ENCODE measurements at regions not wholly inside any gene's neighbourhood (a gene's known extent, or its start where the extent isn't known, plus 50 kb on each side); places are given as distances from the start of the nearest gene placed in this dataset.

- TF ChIP-seq ZBED1 (IDR thresholded peaks at IDR 0.05; ENCODE audit: borderline replicate concordance): no peak
- no peak for TF ChIP-seq FOXK2 (IDR thresholded peaks at IDR 0.05)
- no peak for TF ChIP-seq LARP7 (IDR thresholded peaks at IDR 0.05)
- no peak for TF ChIP-seq RB1 (IDR thresholded peaks at IDR 0.05; ENCODE audit: borderline replicate concordance)
- no peak for TF ChIP-seq HDAC6 (IDR thresholded peaks at IDR 0.05; ENCODE audit: unreplicated experiment)
Measured at GRCh38 chr11:129691142-129691541, 124.5 kb upstream of the TMEM45B start (continued).

- POLR2A ChIA-PET: no interaction called here
- CTCF ChIA-PET: interaction anchor here (0.6 to 2.1 kb wide), 4 partner anchors 319 to 919 kb away, joined by 3 to 8 read pairs (median 4); partner anchors contain the start of gene BARX2
- Histone ChIP-seq H2AFZ (ENCODE audit: control insufficient read depth, low read depth, low read length) (no peak overlapping the region), H3K4me2 (ENCODE audit: control insufficient read depth, insufficient read depth) (no peak overlapping the region), H3K27me3 (replicated peaks in 1 of 2; ENCODE audit: control insufficient read depth in 2 of 2, insufficient read depth in 2 of 2, low read length in 1 of 2) (no peaks in the 10 kb centered on the region), H3K4me1 (ENCODE audit: control insufficient read depth, insufficient read depth, low read length) (0 out of 2 replicates have a peak, but pooled peaks cover 2% of the 10 kb centered on the region), H3K27ac (ENCODE audit: control insufficient read depth, insufficient read depth) (no peak overlapping the region), H3K9ac (ENCODE audit: control insufficient read depth, insufficient read depth, low read length) (no peak overlapping the region), H3K4me3 (no peak overlapping the region), H4K20me1 (ENCODE audit: control insufficient read depth, insufficient read depth) (no peaks in the 10 kb centered on the region), H3K9me3 (replicated peaks; ENCODE audit: control insufficient read depth, insufficient read depth, low read length) (no peaks in the 10 kb centered on the region), H3K79me2 (ENCODE audit: control insufficient read depth, insufficient read depth, low read length) (no peaks in the 10 kb centered on the region), H3K36me3 (ENCODE audit: control insufficient read depth in 2 of 2, insufficient read depth in 2 of 2, low read length in 1 of 2) (no peaks in the 10 kb centered on the region)
- in situ Hi-C loops (cut with MboI): no loop called here
- RAD21 ChIA-PET (ENCODE audit: unreplicated experiment): no interaction called here
- intact Hi-C loops (cut with micrococcal nuclease; ENCODE audit: unreplicated experiment): loop anchor here (10.0 kb wide), 1 partner anchor 580 kb away; no protein-coding TSS in a partner anchor
- no peak for DNase-seq (ENCODE audit: low read depth, low spot score)
- no TSS peak for BruUV-seq (replicated peaks)
- no peak for FAIRE-seq
- SMC1A ChIA-PET (ENCODE audit: uncharacterized antibody, unreplicated experiment): no interaction called here
- ATAC-seq: peak; percentile 42
- WGBS (ENCODE audit: insufficient coverage, insufficient replicate concordance, low lambda C conversion rate, missing lambda C conversion rate): 37% methylated on average over 10 of the region's 10 CpGs
- no peak for TF ChIP-seq RUNX3 (IDR thresholded peaks at IDR 0.05; ENCODE audit: low read length)
- TF ChIP-seq ZNF592 (IDR thresholded peaks at IDR 0.05): no peak
- TF ChIP-seq CTCF (IDR thresholded peaks at IDR 0.05 in 2 of 3, conservative IDR thresholded peaks at IDR 0.05 in 1 of 3; ENCODE audit: control insufficient read depth in 2 of 3, extremely low read depth in 1 of 3, insufficient read depth in 1 of 3, low read depth in 3 of 3, low read length in 3 of 3): peak in 2 of 3 experiments; percentile 9 to 22; a peak in 2 of 6 replicates
- TF ChIP-seq PKNOX1 (IDR thresholded peaks at IDR 0.05): no peak
Measured at GRCh38 chr11:129694538-129694937, 121.1 kb upstream of the TMEM45B start.
